ENCODE measurements at regions not wholly inside any gene's neighbourhood (a gene's known extent, or its start where the extent isn't known, plus 50 kb on each side); places are given as distances from the start of the nearest gene placed in this dataset.
A peak's percentile ranks its signal among the peaks of the same experiment; 100 is the strongest.

- TF ChIP-seq, protein P1, sequence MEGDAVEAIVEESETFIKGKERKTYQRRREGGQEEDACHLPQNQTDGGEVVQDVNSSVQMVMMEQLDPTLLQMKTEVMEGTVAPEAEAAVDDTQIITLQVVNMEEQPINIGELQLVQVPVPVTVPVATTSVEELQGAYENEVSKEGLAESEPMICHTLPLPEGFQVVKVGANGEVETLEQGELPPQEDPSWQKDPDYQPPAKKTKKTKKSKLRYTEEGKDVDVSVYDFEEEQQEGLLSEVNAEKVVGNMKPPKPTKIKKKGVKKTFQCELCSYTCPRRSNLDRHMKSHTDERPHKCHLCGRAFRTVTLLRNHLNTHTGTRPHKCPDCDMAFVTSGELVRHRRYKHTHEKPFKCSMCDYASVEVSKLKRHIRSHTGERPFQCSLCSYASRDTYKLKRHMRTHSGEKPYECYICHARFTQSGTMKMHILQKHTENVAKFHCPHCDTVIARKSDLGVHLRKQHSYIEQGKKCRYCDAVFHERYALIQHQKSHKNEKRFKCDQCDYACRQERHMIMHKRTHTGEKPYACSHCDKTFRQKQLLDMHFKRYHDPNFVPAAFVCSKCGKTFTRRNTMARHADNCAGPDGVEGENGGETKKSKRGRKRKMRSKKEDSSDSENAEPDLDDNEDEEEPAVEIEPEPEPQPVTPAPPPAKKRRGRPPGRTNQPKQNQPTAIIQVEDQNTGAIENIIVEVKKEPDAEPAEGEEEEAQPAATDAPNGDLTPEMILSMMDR (conservative IDR thresholded peaks at IDR 0.05; ENCODE audit: low read depth, low read length) = no peak
- H3K4me3 ChIP-seq (ENCODE audit: low read depth, low read length) = no peak overlapping the region
- DNase-seq (ENCODE audit: low read depth) = peak; percentile 36
These were observed 258.0 kb downstream of the PTBP2 start for GRCh38 chr1:96979304-96980268.

- TF ChIP-seq, protein P1 (conservative IDR thresholded peaks at IDR 0.05; ENCODE audit: low read depth, low read length) = no peak
- H3K4me3 ChIP-seq (ENCODE audit: low read depth, low read length) = no peak overlapping the region
- no peak for DNase-seq (ENCODE audit: low read depth)
These were observed 258.9 kb downstream of the PTBP2 start for GRCh38 chr1:96980448-96980847.

DNA sequence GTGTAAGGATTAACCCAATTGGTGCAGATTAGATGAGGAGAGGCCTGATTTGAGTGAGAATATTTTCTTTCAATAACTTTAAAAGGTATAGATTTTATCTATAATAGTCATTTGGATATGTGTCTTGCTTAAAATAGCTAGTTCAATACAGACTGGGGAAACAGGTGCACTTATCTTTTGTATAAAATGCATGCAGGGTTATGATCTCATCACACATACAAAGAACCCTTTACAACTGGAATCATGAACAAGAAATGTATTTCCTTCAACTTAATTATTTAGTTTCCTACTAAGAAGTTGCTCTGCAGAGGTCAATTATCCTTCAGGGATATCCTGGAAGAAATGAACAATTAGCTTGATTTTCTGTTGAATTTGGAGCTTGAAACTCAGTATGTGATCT is 259.6 kb downstream of the PTBP2 start:
- no peak for DNase-seq (ENCODE audit: low read depth)
- TF ChIP-seq, protein P1 (conservative IDR thresholded peaks at IDR 0.05; ENCODE audit: low read depth, low read length) = no peak
- no peak overlapping the region for H3K4me3 ChIP-seq (ENCODE audit: low read depth, low read length)

GRCh38 chr1:96982118-96982517 is 260.5 kb downstream of the PTBP2 start:
- no peak overlapping the region for H3K4me3 ChIP-seq (ENCODE audit: low read depth, low read length)
- no peak for DNase-seq (ENCODE audit: low read depth)
- TF ChIP-seq, protein P1 (conservative IDR thresholded peaks at IDR 0.05; ENCODE audit: low read depth, low read length) = no peak

- no peak overlapping the region for H3K4me3 ChIP-seq (ENCODE audit: low read depth, low read length)
- TF ChIP-seq, protein P1 (conservative IDR thresholded peaks at IDR 0.05; ENCODE audit: low read depth, low read length) = no peak
- no peak for DNase-seq (ENCODE audit: low read depth)
These were observed 262.3 kb downstream of the PTBP2 start for GRCh38 chr1:96983866-96984265.

DNA sequence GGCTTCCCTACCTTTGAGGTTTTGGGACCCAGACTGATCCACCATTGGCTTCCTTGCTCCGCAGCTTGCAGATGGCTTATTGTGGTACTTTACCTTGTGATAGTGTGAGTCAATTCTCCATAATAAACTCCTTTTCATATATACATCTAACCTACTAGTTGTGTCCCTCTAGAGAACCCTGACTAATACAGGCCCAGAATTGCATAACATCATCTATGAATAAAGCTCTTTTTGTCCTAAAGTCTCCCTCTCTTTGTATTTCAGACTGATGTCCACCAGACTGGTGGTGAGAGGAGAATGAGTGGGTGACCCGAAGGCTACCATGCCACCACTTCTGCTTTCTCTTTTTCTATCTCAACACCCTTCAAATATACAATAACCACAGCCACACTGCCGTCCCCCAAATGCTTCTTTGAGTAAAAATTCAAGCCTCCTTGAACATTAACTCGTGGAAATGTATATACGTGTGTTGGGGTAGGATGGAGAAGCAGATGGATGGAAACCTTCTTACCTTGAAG is 265.7 kb downstream of the PTBP2 start:
- TF ChIP-seq, protein P1 (conservative IDR thresholded peaks at IDR 0.05; ENCODE audit: low read depth, low read length) = no peak
- DNase-seq (ENCODE audit: low read depth) = no peak
- H3K4me3 ChIP-seq (ENCODE audit: low read depth, low read length) = no peak overlapping the region
